ENCODE measurements at regions not wholly inside any gene's neighbourhood (a gene's known extent, or its start where the extent isn't known, plus 50 kb on each side); places are given as distances from the start of the nearest gene placed in this dataset.

DNA sequence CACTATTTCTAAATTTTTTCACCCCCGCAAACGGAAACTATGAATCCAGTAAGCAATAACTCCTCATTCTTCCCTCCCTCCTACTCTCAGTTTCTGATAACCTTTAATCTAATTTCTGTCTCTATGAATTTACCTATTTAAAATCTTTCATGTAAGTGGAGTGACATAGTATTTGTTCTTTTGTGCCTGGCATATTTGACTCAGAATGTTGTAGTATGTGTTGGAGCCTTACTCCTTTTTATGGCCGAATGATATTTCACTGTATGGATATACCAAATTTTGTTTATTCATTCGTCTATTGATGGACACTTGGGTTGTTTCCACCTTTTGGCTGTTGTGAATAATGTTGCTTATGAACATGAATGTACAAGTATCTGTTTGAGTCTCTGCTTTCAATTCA lies 61.1 kb upstream of the C1GALT1C1 start:
- no peak for FAIRE-seq

DNA sequence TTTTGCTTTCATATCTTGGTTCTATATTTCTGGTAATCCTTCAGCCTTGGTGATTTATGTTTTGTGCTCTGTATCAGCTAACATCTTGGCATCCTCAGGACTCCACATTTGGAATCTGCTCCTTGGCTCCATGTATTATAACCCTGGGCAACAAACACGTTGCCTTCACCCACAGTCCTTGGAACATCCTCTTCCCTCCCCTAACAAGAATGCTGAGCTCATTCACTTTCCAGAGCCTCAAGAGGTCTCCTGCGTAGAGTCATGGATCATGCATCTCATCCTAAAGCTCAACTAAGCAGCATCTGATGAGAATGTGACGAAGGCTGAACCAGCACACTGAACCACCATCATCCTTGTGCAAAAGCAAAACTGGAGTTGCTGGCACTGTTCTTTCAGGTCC lies 60.5 kb upstream of the C1GALT1C1 start:
- no peak for FAIRE-seq

DNA sequence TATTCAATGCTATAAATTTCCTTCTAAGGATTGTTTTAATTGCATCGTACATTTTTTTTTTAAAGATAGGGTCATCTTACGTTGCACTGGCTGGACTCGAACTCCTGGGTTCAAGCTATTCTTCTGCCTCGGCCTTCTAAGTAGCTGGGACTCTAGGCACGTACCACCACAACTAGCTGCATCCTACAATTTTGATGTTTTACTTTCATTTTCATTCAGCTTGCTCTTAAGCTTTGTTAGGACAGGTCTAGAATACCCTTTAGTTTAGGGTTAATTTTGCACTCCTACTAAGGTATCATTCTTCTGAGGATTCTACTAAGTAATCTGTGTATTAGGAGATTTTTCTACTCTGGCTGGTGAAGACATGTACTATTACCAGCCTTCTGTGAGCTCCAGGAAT lies 50.2 kb upstream of the C1GALT1C1 start:
- FAIRE-seq, result no peak

Data from endometrium (tissue), 2 donors.